ENCODE measurements at regions not wholly inside any gene's neighbourhood (a gene's known extent, or its start where the extent isn't known, plus 50 kb on each side); places are given as distances from the start of the nearest gene placed in this dataset.
"Not testable (repeated sequence)": the region's sequence is repeated elsewhere in the genome, so short reads cannot be mapped to it uniquely, and the experiment has no call there.

DNA sequence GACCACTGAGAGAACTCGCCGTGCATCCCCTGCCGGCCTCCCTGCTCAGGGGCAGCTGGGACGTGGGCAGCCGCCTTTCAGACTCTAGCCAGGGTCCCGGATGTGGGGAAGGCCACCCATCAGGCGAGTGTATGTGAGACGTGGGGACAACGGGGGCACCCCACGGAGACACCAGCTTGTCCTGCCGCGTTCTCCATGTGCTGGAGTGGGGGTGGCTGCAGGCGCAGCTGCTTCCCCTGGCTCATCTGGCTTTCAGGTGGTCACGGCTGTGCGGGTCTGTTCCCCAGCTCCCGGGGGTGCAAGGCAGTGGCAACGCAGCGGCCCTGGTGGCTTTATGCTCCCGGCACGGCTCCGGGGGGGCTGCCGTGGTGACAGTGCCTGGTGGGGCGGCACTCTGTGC, 4427.5 kb upstream of the TPTE start:
- DNase-seq (ENCODE audit: low read depth), result not testable (repeated sequence)

- not testable (repeated sequence) for DNase-seq (ENCODE audit: low read depth)
Observed at GRCh38 chr21:6095304-6095703, 4426.1 kb upstream of the TPTE start.

DNA sequence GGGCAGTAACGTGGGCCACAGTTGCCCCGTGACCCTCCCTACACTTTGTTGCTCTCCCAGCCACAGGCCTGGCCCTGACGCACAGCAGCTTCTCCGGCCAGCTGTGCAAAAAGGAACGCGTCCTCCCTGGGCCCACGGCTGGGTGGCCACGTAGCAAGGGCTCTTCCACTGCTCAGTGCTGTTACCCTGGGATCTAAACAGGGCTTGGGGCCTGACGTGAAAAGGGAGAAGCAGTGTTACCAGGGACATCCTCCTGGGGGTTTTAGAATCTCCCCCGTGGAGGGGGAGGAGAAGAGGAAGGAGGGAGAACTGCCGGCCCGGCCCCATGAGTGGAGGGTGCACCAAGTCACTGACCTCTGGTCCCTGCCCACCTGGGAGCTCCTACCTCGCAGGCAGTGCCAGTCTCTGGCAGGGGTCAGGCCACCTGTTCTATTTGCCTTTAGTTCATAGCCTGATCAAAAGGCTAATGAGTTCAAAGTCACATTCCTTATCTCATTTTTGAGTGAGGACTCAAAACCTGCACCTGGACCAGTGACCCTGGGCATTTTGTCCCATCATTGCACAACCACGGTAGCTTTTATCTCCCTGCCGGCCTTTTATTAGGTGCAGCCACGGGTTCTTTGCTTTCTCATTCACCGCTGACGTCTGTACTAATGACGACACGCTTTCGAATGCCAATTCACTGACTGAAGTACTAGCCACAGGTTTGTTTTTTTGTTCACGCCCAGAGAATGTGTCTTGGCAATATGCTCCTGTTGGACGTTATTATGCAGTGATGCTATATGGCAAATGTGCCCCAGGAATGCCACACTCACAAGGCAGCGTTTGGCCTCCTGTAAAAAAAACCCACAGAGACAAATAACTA, 4424.6 kb upstream of the TPTE start:
- DNase-seq (ENCODE audit: low read depth), result not testable (repeated sequence)

GRCh38 chr21:6097736-6098135, 4423.6 kb upstream of the TPTE start:
- not testable (repeated sequence) for DNase-seq (ENCODE audit: low read depth)

DNA sequence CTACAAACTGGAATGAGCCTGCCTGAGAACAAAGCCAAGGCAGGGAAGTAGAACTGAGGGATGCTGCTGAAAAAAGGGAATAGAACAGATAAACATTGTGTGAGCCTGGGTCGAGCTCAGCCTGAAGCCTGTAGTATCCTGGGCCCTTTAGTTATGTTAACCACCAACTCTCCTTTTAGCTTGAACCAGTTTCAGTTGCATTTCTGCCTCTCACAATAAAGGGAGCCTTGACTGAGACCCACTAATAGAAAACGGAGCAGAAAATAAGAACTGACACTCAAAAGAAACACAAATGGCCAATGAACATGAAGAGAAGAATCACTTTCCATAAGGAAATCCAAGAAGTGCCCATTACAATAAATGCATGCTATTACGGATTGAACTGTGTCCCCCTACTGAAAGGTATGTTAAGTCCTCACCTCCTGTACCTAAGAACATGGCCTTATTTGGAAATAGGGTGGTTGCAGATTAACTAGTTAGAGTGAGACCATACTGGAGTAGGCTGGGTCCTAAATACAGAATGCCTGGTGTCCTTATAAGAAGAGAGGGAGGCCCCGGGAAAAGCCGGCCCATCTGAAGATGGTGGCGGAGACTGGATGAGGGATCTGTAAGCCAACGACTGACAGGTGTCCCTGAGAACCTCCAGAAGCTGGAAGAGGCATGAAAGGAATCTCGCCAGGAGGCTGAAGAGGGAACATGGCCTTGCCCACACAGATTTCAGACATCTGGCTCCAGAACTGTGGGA, 4423.0 kb upstream of the TPTE start:
- not testable (repeated sequence) for DNase-seq (ENCODE audit: low read depth)

DNA sequence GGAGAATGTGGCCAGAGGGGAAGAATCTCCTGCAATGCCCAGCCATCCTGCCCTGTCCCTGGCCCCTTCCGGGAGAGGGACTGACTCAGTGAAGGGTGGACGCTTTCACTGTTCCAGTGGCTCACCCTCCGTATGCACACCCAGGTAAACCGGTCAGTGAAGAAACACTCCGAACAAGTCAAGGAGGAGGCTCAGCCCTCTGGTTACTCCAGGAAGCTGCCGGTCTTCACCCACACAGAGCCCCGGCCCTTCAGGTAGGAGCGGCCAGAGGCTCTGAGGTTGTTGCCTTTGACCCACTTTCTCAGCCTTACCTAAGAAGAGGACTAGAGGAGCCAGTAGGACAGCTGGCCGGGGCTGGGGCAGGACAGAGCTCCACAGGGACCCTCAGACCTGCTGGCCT, 4419.8 kb upstream of the TPTE start:
- DNase-seq (ENCODE audit: low read depth), result not testable (repeated sequence)

DNA sequence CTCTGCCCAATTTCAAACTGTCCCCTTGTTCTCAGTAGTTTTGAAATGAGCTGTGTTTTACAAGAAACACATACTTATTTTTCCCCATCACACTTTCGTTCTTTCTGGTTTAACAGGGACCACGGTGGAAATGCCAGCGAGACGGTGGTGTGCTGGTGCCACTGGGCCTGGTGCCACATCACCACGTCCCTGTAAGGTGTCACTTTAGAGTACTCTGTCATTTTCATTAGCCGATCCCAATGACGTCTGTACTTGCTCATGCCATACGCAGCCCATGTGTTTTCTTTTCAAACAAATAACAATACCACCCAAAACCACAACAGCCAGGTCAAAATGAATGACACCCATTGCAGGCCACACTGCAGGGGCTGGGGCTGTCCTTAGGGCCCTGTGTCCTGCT, 4416.8 kb upstream of the TPTE start:
- not testable (repeated sequence) for DNase-seq (ENCODE audit: low read depth)

DNA sequence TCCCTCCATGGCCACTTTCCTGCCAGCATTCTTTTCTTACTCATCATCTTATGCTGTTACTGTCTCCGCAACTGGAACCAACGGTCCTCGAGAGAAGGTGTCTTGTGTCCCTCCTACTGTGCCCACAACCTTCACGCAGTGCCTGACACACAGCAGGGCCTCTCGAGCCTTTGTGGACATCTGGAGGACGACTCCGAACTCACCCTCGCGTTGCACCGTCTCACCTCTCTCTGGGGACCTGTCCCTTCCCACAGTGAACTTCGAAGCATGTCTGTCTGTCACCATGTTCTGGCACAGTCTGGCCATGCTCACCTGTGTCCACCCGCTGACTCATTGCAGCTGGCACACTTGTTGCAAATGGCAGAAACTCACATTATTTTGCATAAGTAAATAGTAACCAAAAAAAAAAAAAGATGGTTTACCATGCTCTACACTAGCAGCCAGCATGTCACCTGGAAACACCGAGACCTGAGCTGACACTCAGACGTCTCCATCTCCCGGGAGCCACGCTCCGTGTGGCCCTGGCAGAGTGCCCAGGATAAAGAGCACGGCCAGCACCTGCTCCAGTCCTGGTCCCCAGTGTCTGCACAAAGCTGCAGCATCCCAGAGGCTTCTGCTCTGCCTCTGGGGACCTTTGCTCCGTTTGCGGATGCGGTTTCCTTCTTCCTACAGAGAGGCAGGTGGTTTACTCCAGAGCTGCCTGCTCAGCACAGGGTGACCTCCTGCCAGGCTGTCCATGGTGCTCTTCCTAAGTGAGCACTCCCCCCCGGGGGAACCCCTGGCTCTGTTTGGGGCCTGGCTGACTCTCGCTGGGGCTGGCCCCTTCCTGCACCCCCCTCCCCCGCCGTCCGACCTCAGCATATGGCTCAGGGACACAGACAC, 4414.5 kb upstream of the TPTE start:
- DNase-seq (ENCODE audit: low read depth), result not testable (repeated sequence)

GRCh38 chr21:6108894-6109293, 4412.5 kb upstream of the TPTE start:
- not testable (repeated sequence) for DNase-seq (ENCODE audit: low read depth)

- DNase-seq (ENCODE audit: low read depth), result peak; percentile 68
Observed at GRCh38 chr21:6109774-6110173, 4411.6 kb upstream of the TPTE start.

DNA sequence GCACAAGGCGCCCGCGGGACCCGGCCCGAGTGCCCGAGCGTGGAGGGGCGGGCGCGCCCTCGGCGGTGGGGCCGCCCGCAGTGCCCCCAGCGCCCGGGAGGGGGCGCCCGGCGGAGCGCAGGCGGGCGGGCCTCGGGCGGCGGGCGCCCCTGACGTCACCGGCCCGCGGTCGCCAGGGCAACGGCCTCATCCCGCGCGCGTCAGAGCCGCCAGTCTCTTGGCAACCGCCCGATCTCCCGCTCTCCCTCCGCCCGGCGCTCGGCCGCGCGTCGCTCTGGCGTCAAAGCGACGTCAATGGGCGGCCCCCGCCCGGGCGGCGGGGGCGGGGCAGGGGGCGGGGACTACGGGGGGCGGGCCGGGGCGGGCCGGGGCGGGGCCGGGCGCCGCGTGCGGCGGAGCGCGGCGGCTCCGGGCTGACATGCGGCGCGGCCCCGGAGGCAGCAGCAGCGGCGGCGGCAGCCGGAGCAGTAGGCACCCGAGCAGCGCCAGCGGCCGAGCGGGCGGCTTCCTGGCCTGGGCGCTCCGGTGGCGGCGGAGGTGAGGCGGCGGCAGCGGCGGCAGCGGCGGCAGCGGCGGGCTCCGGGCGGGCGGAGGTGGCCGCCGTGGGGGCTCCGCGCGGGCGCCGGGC, 4410.6 kb upstream of the TPTE start:
- DNase-seq (ENCODE audit: low read depth), result not testable (repeated sequence)

- not testable (repeated sequence) for DNase-seq (ENCODE audit: low read depth)
Observed at GRCh38 chr21:6111354-6111753, 4410.0 kb upstream of the TPTE start.

GRCh38 chr21:6118336-6118735, 4403.0 kb upstream of the TPTE start:
- not testable (repeated sequence) for DNase-seq (ENCODE audit: low read depth)

DNA sequence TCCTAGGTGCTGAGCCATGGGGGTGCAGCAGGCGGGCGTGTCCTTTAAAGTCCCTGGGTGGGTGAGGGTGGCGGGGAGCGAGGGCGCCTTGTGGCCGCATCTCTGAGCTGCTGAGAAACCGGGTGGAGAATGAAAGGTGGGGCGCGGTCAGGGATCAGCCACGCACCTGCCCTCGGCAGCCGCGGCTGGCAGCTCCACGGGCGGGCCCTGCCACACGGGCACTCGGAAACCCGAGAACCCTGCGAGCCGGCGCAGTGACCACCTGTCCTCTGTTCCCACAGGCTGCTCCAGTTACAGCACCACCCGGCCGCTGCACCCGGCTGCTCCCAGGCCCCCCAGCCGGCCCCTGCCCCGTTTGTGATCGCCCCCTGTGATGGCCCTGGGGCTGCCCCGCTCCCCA, 4400.5 kb upstream of the TPTE start:
- DNase-seq (ENCODE audit: low read depth), result not testable (repeated sequence)

DNA sequence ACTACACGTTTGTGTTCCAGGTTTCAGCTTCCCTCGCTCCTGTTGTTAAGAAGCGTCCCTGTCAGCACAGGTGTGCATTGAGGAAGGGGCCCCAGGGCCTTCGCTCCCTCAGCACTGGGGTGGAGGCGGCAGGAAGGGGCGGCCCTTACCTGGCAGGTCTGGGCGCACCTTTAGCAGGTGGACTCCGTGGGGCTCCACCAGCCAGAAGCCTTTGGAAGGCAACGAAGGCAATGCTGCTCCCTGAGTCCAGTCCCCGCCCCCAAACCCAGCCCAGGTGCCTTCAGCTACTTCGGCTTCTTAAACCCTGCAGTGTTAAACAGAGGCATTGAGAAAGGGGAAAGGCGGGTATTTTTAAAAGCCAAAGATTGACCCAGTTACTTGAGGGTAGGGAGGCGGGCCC, 4398.8 kb upstream of the TPTE start:
- not testable (repeated sequence) for DNase-seq (ENCODE audit: low read depth)

DNA sequence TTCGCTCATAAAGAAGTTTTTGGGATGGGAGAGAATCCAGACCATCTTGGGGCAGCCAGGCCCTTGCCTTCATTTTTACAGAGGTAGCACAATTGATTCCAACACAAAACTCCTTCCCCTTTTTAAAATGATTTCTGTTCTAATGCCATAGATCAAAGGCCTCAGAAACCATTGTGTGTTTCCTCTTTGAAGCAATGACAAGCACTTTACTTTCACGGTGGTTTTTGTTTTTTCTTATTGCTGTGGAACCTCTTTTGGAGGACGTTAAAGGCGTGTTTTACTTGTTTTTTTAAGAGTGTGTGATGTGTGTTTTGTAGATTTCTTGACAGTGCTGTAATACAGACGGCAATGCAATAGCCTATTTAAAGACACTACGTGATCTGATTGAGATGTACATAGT, 4398.2 kb upstream of the TPTE start:
- not testable (repeated sequence) for DNase-seq (ENCODE audit: low read depth)

DNA sequence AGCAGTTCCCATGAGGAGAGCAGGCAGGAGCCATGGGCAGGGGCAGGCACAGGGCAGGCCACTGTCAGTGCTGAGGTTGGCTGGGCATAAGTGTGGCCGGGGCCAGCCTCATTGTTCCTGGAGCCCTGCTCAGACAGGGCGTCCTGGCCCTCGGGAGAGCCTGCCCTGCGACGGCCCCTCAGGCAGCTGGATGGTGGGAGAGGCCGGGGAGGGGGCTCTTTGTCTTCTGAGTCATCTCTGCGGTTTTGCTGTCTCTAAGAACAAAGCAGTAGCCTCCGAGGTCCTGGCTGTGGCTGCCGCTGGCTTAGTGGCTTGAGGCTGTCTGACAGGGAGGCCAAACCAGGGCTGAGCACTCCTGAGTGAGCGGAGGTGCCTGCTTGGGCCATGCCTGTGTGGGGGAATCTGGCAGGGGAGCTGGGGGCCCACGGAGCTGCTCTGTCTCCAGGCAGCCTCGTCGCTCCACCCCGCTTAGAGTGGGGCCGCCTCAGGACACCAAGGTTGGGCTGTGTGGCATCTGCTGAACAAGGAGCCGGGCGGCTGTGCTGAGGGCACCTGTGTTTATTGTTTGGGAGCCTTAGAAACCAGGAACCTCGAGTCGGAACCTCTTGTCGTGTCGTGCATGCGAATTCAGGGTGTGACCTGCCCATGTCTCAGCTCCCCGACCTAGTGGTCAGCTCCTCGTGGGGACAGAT, 4395.7 kb upstream of the TPTE start:
- DNase-seq (ENCODE audit: low read depth), result peak; percentile 82

GRCh38 chr21:6126976-6127732, 4394.2 kb upstream of the TPTE start:
- DNase-seq (ENCODE audit: low read depth), result not testable (repeated sequence)

DNA sequence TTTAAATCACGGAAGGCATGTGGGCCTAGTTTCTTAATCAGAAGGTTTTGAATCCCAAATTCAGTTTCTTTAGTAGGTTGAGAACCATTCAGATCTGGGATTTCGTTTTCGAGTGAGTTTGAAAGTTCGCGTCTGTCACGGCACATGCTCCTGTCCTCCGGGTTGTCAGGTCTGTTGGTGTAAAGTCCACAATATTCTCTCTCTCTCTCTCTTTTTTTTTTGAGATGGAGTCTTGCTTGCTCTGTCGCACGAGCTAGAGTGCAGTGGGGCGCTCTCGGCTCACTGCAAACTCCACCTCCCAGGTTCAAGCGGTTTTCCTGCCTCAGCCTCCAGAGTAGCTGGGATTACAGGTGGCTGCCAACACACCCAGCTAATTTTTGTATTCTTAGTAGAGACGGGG, 4390.6 kb upstream of the TPTE start:
- DNase-seq (ENCODE audit: low read depth), result not testable (repeated sequence)

DNA sequence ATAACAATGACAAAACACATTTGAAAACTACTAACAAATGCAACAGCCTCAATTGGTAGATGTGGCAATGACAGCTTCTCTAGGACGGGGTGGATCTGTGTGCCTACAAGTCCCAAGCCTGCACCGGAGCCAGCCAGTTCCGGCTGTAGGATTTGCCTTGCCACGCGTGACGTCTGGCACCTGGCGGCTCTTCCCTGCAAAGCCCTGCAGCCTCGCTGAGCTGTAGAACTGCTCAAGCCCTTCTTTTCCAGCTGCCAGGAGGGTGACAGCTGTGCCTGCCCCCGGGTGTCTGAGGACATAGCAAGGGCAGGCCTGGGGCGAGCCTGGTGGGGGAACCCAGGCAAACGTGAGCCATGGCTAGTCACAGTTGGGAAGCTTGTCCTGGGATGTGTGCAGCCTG, 4388.0 kb upstream of the TPTE start:
- not testable (repeated sequence) for DNase-seq (ENCODE audit: low read depth)

All from M059J (cell line).